Endothelial cell (in vitro differentiated cells): ENCODE measurements at regions not wholly inside any gene's neighbourhood (a gene's known extent, or its start where the extent isn't known, plus 50 kb on each side); places are given as distances from the start of the nearest gene placed in this dataset.

ENCODE experiments used
- DNase-seq: peaks from one replicate; pipeline ENCODE4 v3.0.0; 2021; ENCODE audit warnings: low spot score
- H3K27ac Mint-ChIP-seq: one replicate; pipeline ENCODE4 v1.8.0; 2021; ENCODE audit warnings: mixed read lengths, inconsistent platforms; ENCODE audit not compliant: unreplicated experiment
- H3K27me3 Mint-ChIP-seq: one replicate; pipeline ENCODE4 v1.8.0; 2021; ENCODE audit warnings: mild to moderate bottlenecking, moderate library complexity, mixed read lengths, inconsistent platforms; ENCODE audit not compliant: unreplicated experiment
- H3K36me3 Mint-ChIP-seq: one replicate; pipeline ENCODE4 v1.8.0; 2021; ENCODE audit warnings: mild to moderate bottlenecking, low read depth, mixed read lengths, inconsistent platforms; ENCODE audit not compliant: unreplicated experiment
- H3K4me1 Mint-ChIP-seq: one replicate; pipeline ENCODE4 v1.8.0; 2021; ENCODE audit warnings: mild to moderate bottlenecking, mixed read lengths, inconsistent platforms; ENCODE audit not compliant: unreplicated experiment
- H3K4me3 Mint-ChIP-seq: one replicate; pipeline ENCODE4 v1.8.0; 2021; ENCODE audit warnings: mild to moderate bottlenecking, mixed read lengths, inconsistent platforms; ENCODE audit not compliant: unreplicated experiment
- H3K9me3 Mint-ChIP-seq: one replicate; pipeline ENCODE4 v1.8.0; 2021; ENCODE audit warnings: mixed read lengths, inconsistent platforms; ENCODE audit not compliant: unreplicated experiment
- CTCF ChIP-seq: fragments of 200-600 bp; sonication (generic); IDR thresholded peaks from one replicate; pipeline ENCODE4 v1.5.0; 2021; ENCODE audit warnings: antibody characterized with exemption; ENCODE audit not compliant: unreplicated experiment

DNA sequence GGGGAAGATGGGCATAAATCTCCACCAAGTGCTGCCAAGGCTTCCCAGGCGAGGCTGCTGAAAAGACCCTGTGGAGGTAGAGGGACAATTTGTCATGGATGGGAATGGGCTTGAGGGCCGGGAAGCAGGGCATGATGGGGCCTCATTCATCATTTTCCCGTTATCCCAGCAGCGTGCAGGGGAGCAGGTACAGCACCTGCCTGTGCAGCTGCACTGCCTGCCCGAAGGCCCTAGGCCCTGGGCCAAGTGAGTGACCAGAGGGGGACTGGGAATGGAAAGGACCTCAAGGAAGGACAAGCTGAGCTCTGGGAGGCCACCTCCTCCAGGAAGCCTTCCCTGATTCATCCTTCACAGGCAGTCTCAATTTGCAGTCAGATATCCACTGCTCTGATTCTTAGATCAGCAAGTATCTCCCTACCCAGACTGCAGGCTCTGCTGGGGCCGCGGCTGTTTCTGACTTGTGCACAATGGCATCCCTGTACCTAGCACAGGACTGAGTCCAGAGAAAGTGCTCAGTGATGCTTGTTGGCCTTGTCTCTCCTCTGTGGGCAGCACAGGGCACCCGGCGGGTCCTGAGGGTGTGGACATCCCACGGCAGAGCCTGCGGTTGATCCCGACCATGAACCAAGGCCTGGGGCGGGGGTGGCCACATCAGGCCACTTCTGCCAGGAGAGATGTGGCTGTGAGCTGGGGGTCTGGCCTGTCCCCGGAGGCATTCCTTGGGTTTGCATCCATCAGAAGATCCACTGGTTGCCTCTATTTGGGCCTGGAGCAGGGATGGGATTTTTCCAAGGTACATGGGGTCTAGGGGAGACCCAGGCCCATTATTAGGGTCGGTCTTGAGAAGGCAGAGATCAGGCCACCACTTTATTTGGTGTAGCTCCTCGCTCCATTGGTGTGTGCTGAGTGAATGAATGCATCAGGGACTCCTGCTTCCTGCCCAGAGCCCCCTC is 167.3 kb upstream of the RTL1 start:
- peaks cover 8% of the 10 kb centered on the region for H3K27me3 Mint-ChIP-seq
- H3K4me1 Mint-ChIP-seq: peaks cover 14% of the 10 kb centered on the region
- H3K9me3 Mint-ChIP-seq: peaks cover 6% of the 10 kb centered on the region
- no peak for TF ChIP-seq CTCF
- peaks cover 3% of the 10 kb centered on the region for H3K36me3 Mint-ChIP-seq
- no peak for DNase-seq
- no peak overlapping the region for H3K4me3 Mint-ChIP-seq
- no peak overlapping the region for H3K27ac Mint-ChIP-seq

GRCh38 chr14:101071493-101071906 is 168.0 kb upstream of the RTL1 start:
- no peak overlapping the region for H3K27ac Mint-ChIP-seq
- peaks cover 14% of the 10 kb centered on the region for H3K4me1 Mint-ChIP-seq
- no peak for DNase-seq
- TF ChIP-seq CTCF: no peak
- peaks cover 6% of the 10 kb centered on the region for H3K9me3 Mint-ChIP-seq
- peaks cover 8% of the 10 kb centered on the region for H3K27me3 Mint-ChIP-seq
- peaks cover 3% of the 10 kb centered on the region for H3K36me3 Mint-ChIP-seq
- no peak overlapping the region for H3K4me3 Mint-ChIP-seq

- H3K4me3 Mint-ChIP-seq: no peak overlapping the region
- peaks cover 6% of the 10 kb centered on the region for H3K9me3 Mint-ChIP-seq
- H3K4me1 Mint-ChIP-seq: peaks cover 14% of the 10 kb centered on the region
- peaks cover 3% of the 10 kb centered on the region for H3K36me3 Mint-ChIP-seq
- H3K27me3 Mint-ChIP-seq: peaks cover 8% of the 10 kb centered on the region
- no peak for TF ChIP-seq CTCF
- H3K27ac Mint-ChIP-seq: no peak overlapping the region
- DNase-seq: no peak
Measured at GRCh38 chr14:101072070-101072469, 168.5 kb upstream of the RTL1 start.

DNA sequence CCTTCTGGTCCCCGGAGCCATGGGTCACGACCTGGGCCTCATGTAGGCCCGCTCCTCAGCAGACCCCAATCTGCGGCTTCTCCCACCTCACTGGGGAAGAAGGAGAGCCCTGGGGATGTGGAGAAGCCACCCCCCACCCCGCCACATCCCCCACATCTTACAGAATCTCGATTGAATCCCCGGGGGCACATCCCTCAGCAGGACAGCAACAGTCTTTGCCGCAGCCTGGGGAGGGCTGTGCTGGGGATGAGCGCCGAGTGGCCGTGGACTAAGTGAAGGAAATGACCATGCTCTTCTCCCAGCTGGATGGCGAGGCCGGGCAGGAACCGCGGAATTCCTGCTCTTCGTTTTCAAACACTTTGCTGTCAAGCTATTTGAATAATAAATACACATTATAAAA is 169.0 kb upstream of the RTL1 start:
- peaks cover 10% of the 10 kb centered on the region for H3K27me3 Mint-ChIP-seq
- peaks cover 14% of the 10 kb centered on the region for H3K4me1 Mint-ChIP-seq
- peaks cover 3% of the 10 kb centered on the region for H3K36me3 Mint-ChIP-seq
- peaks cover 6% of the 10 kb centered on the region for H3K9me3 Mint-ChIP-seq
- no peak overlapping the region for H3K4me3 Mint-ChIP-seq
- DNase-seq: no peak
- TF ChIP-seq CTCF: no peak
- no peak overlapping the region for H3K27ac Mint-ChIP-seq

GRCh38 chr14:101072945-101073597 is 169.5 kb upstream of the RTL1 start:
- no peak overlapping the region for H3K27ac Mint-ChIP-seq
- peaks cover 10% of the 10 kb centered on the region for H3K27me3 Mint-ChIP-seq
- H3K4me3 Mint-ChIP-seq: no peak overlapping the region
- H3K36me3 Mint-ChIP-seq: peaks cover 3% of the 10 kb centered on the region
- no peak for TF ChIP-seq CTCF
- peak; percentile 67 for DNase-seq
- peaks cover 9% of the 10 kb centered on the region for H3K4me1 Mint-ChIP-seq
- H3K9me3 Mint-ChIP-seq: peaks cover 1% of the 10 kb centered on the region
